ENCODE measurements at regions not wholly inside any gene's neighbourhood (a gene's known extent, or its start where the extent isn't known, plus 50 kb on each side); places are given as distances from the start of the nearest gene placed in this dataset.

DNA sequence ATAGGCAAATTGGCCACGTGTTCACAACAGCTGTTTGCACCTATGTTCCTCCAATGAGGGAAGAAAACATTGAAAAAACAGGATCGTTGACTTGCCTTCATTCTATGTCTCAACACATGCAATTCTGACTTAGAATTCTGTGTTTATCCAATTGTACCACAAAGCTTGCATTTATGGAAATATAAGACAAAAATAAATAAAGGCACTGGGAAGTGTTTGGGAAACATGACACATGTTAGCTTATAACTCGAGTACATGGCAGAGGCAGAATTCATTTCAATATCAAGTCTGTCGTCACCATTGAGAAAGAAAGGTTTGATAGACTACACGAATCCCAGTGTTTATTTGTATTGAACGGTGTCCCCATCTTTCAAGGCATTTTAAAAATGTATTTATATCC is 291.2 kb downstream of the AHR start:
- ChIA-PET POLR2A (interaction anchor here (0.6 kb wide), 1 partner anchor 253 kb away, joined by 3 read pairs; no protein-coding TSS in a partner anchor), CTCF (interaction anchor here (0.9 to 1.2 kb wide), 2 partner anchors 10 kb away, joined by 3 to 5 read pairs; no protein-coding TSS in a partner anchor)
- DNase-seq (ENCODE audit: unreplicated experiment) = no peak
- Mint-ChIP-seq H3K4me3 (ENCODE audit: unreplicated experiment) (no peak overlapping the region), H3K27ac (ENCODE audit: low read depth, unreplicated experiment) (no peak overlapping the region), H3K36me3 (ENCODE audit: insufficient read depth, unreplicated experiment) (no peaks in the 10 kb centered on the region), H3K27me3 (ENCODE audit: insufficient read depth, unreplicated experiment) (no peaks in the 10 kb centered on the region), H3K4me1 (ENCODE audit: insufficient read depth, unreplicated experiment) (peaks cover 4% of the 10 kb centered on the region), H3K9me3 (ENCODE audit: unreplicated experiment) (no peaks in the 10 kb centered on the region)
- no TSS peak for BruUV-seq (replicated peaks)
- TF ChIP-seq, protein P1, sequence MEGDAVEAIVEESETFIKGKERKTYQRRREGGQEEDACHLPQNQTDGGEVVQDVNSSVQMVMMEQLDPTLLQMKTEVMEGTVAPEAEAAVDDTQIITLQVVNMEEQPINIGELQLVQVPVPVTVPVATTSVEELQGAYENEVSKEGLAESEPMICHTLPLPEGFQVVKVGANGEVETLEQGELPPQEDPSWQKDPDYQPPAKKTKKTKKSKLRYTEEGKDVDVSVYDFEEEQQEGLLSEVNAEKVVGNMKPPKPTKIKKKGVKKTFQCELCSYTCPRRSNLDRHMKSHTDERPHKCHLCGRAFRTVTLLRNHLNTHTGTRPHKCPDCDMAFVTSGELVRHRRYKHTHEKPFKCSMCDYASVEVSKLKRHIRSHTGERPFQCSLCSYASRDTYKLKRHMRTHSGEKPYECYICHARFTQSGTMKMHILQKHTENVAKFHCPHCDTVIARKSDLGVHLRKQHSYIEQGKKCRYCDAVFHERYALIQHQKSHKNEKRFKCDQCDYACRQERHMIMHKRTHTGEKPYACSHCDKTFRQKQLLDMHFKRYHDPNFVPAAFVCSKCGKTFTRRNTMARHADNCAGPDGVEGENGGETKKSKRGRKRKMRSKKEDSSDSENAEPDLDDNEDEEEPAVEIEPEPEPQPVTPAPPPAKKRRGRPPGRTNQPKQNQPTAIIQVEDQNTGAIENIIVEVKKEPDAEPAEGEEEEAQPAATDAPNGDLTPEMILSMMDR (IDR thresholded peaks at IDR 0.05; ENCODE audit: unreplicated experiment) = no peak
- intact Hi-C loops (cut with micrococcal nuclease) = no loop called here

DNA sequence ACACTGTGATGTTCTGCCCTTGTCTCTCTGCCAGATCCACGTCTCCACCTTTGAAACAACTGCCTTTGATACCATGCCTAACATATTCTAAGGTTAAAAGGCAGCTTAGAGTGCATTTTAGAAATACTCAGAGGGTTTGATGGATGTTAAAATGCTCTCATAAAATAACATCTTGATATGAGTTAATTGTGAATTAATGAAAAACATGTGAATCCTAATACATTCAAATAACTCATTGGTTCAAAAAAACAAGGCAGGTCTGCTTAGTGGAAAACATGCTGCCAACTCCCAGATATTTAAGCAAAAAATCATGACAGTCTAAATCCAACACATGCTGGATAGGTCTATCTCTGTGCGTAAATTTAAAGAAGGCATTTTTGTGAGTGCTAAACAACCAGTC is 291.8 kb downstream of the AHR start:
- DNase-seq (ENCODE audit: unreplicated experiment) = no peak
- POLR2A ChIA-PET = no interaction called here
- H3K27me3 Mint-ChIP-seq (ENCODE audit: insufficient read depth, unreplicated experiment) = no peaks in the 10 kb centered on the region
- CTCF ChIA-PET = no interaction called here
- TF ChIP-seq, protein P1 (IDR thresholded peaks at IDR 0.05; ENCODE audit: unreplicated experiment) = no peak
- no peak overlapping the region for H3K4me3 Mint-ChIP-seq (ENCODE audit: unreplicated experiment)
- intact Hi-C loops (cut with micrococcal nuclease) = no loop called here
- BruUV-seq (replicated peaks) = no TSS peak
- no peaks in the 10 kb centered on the region for H3K9me3 Mint-ChIP-seq (ENCODE audit: unreplicated experiment)
- no peak overlapping the region for H3K27ac Mint-ChIP-seq (ENCODE audit: low read depth, unreplicated experiment)
- no peaks in the 10 kb centered on the region for H3K4me1 Mint-ChIP-seq (ENCODE audit: insufficient read depth, unreplicated experiment)
- no peaks in the 10 kb centered on the region for H3K36me3 Mint-ChIP-seq (ENCODE audit: insufficient read depth, unreplicated experiment)

DNA sequence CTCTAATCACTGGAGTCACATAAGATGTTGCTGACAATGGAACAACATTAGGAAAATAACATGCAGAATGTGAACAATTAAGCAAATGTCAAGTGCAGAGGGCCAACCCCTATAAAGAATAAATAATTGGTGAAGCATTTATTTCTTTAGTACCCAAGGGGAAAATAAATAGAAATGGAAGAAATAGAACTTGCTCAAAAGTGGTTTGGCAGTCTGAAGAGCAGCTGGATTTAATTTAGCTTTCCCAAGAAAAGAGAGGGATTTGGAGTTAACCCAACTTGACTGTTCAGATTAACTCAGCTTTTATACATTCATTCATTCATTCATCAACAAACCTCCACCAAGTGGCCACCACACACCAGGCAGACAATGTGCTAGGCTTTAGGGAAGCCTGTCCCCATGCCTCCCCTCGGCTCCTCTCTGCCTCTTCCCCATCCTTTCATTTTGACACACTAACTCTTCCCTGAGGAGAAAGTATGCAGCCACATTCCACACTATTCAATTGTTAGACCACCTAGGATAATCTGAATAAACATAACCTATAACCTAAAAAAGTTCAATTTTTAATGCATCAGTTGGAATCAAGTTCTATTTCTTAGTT is 295.5 kb downstream of the AHR start:
- H3K36me3 Mint-ChIP-seq (ENCODE audit: insufficient read depth, unreplicated experiment) = no peaks in the 10 kb centered on the region
- H3K27me3 Mint-ChIP-seq (ENCODE audit: insufficient read depth, unreplicated experiment) = no peaks in the 10 kb centered on the region
- H3K4me3 Mint-ChIP-seq (ENCODE audit: unreplicated experiment) = no peak overlapping the region
- no TSS peak for BruUV-seq (replicated peaks)
- peaks cover 5% of the 10 kb centered on the region for H3K4me1 Mint-ChIP-seq (ENCODE audit: insufficient read depth, unreplicated experiment)
- ChIA-PET POLR2A (no interaction called here), CTCF (no interaction called here)
- TF ChIP-seq, protein P1 (IDR thresholded peaks at IDR 0.05; ENCODE audit: unreplicated experiment) = no peak
- H3K9me3 Mint-ChIP-seq (ENCODE audit: unreplicated experiment) = no peaks in the 10 kb centered on the region
- intact Hi-C loops (cut with micrococcal nuclease) = no loop called here
- no peak overlapping the region for H3K27ac Mint-ChIP-seq (ENCODE audit: low read depth, unreplicated experiment)
- no peak for DNase-seq (ENCODE audit: unreplicated experiment)

DNA sequence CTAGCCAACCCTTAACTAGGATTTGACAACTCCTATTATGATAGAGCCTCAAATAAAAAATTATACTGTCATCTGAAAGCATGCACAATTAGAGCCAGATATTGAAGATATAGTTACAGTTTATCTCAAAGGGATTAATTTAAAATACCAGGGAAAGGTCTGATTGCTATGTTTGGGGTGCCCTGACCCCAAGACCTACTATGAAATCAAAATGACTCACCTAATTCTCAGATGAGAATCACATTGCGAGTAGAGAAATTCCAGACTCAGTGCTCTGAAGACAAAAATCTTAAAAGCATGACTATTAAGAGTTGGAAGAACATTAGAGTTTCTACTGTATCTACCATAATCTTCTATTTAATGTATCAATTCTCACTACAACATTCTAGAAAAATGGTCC is 297.1 kb downstream of the AHR start:
- Mint-ChIP-seq H3K9me3 (ENCODE audit: unreplicated experiment) (no peaks in the 10 kb centered on the region), H3K27me3 (ENCODE audit: insufficient read depth, unreplicated experiment) (no peaks in the 10 kb centered on the region), H3K4me1 (ENCODE audit: insufficient read depth, unreplicated experiment) (peaks cover 18% of the 10 kb centered on the region), H3K27ac (ENCODE audit: low read depth, unreplicated experiment) (no peak overlapping the region), H3K4me3 (ENCODE audit: unreplicated experiment) (no peak overlapping the region), H3K36me3 (ENCODE audit: insufficient read depth, unreplicated experiment) (no peaks in the 10 kb centered on the region)
- BruUV-seq (replicated peaks) = no TSS peak
- TF ChIP-seq, protein P1 (IDR thresholded peaks at IDR 0.05; ENCODE audit: unreplicated experiment) = no peak
- intact Hi-C loops (cut with micrococcal nuclease) = no loop called here
- POLR2A ChIA-PET = no interaction called here
- DNase-seq (ENCODE audit: unreplicated experiment) = no peak
- CTCF ChIA-PET = interaction anchor here (0.9 kb wide), 1 partner anchor 264 kb away, joined by 3 read pairs; no protein-coding TSS in a partner anchor
